ENCODE measurements at regions not wholly inside any gene's neighbourhood (a gene's known extent, or its start where the extent isn't known, plus 50 kb on each side); places are given as distances from the start of the nearest gene placed in this dataset.

DNA sequence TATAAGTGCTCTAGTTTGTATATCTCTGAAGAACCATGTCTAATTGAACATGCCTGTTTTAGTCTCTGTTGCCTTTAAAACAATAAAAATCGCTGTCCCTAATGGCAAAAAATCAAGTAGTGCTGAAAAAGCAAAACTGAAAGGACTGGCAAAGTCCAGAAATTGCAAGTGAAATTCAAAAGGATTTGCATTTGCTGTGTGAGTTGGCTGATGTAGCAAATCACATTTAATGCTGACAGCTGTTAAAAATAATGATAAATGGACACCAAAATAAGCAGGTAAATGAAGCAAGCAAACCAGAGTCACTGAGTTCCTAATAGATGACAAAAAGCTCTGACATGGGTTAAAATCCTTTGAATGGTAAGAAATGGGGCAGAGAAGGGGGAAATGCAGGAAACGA lies 874.1 kb downstream of the GRM8 start:
- no peak for DNase-seq

DNA sequence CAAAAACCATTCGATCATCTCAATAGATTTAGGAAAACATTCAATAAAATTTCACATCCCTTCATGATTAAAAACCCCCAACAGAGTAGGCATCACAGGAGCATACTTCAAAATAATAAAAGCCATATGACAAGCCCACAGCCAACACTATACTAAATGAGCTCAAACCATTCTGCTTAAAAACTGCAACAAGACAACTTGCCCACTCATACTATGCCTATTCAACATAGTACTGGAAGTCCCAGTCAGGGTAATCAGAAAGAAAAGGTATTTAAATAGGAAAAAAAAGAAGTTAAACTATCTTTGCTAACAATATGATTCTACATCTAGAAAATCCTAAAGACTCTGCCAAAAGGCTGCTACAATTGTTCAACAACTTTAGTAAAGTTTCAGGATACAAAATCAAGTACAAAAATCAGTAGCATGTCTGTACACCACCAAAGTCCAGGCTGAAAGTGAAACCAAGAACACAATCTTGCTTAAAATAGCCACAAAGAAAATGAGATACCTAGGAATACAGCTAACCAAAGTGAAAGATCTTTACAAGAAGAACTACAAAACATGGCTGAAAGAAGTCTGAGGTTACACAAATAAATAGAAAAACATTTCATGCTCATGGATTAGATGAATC lies 882.6 kb downstream of the GRM8 start:
- DNase-seq, result no peak

DNA sequence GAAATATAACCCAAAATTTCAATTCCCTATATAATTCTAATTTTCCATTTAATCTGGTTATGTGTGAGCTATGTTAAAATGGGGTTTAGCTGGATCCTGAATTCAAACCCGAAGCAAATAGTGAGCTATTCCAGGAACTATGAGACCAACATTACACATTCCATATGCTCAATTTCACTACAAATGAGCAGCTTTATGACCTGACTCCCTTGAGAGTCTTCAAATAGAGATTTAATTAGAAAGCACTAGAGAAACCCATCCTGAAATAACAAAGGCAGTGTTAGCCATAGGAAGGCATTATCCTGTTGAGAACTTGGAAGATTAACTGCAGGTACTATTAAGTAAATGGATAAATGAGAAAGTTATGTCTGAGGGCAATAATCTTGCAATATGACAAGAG lies 890.0 kb downstream of the GRM8 start:
- no peak for DNase-seq

DNA sequence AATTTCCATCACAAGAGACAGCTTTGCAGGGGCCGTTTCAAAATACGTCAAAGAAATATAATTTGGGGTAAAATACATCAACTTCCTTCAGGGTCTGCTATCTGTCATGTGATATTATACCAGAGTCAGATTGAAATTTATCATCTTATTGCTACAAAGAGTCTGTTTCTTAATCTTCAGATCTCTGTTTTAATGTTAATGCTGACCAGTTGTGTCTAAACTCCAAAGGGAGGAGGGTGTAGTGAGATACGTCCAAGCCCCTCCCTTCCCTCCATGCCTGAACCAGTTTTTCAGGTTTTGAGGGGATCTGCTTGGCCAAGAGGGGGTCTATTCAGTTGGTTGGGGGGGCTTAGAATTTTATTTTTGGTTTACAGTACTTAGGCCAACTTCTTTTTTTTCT lies 891.6 kb downstream of the GRM8 start:
- no peak for DNase-seq

DNA sequence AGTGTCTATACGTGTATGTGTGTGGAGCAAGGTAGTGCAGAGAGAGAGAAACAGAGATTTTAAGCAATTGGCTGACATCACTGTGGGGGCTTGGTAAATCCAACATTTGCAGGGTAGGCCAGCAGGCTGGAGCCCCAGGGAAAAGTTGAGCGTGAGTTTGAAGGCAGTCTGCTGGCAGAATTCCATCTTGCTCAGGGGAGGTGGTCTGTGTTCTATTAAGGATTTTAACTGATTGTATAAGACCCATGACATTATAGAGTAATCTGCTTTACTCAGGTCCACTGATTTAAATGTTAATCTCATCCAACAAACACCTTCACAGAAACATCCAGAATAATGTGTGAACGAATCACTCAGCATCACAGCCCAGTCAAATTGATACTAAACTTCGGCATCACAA lies 912.9 kb downstream of the GRM8 start:
- no peak for DNase-seq

DNA sequence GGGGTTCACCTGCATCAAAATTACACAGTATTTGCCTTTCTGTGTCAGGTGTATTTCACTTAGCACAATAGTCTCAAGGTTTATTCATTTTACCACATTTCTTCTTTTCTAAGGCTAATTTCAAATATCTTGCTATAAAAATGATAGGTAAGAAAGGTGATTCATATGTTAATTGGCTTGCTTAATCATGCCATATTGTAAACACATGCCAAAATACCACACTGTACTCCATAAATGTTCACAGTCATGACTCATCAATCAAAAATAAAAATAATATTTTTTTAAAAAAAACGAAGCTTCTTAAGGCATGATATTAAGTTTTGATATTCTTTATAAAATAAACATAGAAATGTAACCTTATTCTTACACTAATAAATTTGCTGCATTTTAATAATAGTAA lies 947.1 kb downstream of the GRM8 start:
- DNase-seq, result no peak

DNA sequence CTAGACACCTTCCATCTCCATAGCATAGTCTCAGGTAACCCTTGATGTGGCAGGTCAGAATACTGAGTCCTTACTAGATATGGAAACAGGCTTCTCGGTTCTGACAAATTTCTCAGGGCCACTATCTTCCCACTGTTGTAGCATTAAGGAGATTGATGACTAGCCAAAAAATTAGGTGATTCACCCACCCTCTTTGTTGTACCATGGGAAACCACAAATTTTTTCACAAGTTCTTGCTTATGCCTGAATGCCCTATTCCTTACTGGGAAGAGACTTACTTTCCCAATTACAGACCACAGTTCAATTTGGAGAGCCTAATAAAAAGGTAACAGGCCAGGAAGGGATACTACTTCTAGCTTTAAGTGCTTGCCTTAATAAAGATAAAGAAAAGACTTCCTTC lies 948.8 kb downstream of the GRM8 start:
- DNase-seq, result no peak

DNA sequence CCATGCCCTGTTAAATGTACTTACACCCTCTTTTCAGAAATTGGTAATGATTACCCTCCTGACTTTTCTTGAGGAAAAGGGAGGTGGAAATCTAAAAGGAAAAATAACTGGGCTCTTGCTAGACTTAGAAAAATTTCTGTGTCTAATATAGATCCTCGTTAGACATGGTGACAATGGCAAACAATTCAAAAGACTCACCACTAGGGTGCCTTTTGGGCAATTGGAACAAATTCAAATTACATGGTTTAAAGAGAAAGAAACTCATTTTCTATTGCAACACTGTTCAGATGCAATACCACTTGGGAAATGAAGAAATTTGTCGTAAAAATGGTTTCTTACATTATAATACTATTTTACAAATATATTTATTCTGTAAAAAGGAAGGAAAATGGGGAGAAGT lies 950.1 kb downstream of the GRM8 start:
- DNase-seq, result no peak

DNA sequence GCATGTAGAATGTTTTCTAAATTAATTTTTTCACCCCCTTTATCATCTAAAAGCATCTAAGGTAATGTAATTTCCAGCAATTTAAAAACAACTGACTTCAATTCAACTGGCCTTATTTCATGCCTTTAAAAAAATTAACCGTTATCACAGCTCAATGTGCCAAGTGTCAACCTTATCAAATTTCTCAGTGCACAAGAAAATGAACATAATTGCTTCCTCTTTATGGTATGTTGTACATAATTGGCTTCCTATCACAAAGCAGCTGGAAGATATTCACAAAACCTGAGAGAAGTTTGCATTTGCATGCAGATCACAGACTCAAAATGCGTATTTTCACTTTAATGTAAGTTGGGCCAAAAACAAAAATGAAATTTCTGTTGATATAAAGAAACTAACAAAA lies 966.4 kb downstream of the GRM8 start:
- no peak for DNase-seq

DNA sequence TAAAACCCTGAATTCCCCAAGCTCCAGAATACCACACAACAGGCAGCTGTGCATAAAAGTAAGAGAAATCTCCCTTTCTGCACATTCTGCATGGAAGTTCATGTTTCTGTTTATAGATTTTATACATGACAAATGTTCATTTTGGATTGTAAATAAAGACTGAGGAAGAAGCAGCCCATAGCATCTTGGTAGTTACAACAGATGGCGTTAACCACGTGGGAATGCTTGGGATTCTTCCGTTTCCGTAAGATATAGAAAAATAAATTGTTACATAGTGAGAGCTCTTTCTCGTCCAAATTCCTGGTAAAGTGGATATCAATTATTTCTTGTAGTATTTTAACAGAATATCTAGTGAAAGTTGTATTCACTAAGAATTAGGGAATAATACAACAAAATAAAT lies 1016.5 kb downstream of the GRM8 start:
- DNase-seq, result no peak

DNA sequence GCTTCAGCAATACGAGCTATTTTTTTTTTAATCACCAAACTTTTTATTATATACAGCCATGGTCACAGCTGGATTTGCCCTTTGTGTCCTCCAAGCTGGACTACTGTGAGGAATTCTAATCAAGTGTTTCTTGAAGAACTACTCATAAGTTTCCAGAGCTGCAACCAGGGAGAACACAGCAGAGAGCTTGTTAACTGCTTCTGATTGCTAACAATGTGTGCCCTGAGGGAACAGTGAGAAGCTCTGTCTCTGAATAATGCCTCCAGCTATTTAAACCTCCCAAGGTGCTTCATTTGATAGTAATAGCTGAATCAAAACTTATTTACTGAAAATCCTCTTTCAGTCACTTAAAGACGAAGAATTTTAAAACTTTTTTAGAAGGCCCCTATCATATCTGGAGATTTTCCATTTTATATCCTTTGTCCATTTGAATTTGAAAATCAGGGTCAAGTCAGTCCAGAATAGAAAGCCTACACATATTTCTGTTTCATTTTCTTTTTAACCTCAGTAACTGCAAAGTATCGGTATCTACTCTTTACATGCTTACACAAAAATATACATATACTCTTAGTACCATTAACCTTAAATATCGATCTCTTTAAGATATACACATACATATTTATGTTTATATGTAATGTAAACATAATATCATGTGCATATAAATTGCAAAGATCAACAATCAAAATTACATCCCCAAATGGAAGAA lies 1024.2 kb downstream of the GRM8 start:
- DNase-seq, result no peak

DNA sequence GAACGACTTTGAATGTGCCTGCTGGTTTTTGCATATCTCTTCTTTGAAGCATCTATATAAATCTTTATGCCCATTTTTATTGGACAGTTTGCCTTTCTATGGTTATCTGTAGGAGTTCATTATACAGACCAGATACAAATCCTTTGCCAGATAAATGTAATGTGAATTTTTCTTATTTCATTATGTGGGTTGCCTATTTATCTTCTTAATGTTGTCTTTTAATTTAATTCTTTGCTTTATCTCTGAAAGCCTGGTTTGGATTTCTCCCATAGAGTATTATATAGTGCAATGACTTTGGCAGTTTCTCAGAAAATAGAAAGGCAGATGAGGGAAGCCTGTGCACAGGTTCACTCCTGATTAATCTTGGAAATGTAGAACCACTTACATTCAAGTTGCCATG lies 1025.1 kb downstream of the GRM8 start:
- DNase-seq, result no peak

DNA sequence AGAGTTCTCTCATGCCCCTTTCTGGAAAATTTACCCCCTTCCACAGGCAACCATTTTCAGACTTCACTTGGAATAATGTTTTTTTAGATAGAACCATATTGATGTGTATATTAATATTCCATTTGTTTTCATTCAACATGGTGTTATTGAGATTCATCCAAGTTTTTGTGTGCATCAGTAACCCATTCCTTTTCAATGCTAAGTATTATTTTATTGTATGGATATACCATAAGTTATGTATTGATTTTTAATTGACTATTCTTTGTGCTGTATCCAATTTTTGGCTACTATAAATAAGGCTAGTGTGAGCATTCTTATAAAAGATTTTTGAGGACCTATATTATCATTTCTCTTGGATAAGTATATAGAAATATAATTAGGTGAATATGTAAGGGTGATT lies 1025.7 kb downstream of the GRM8 start:
- no peak for DNase-seq

DNA sequence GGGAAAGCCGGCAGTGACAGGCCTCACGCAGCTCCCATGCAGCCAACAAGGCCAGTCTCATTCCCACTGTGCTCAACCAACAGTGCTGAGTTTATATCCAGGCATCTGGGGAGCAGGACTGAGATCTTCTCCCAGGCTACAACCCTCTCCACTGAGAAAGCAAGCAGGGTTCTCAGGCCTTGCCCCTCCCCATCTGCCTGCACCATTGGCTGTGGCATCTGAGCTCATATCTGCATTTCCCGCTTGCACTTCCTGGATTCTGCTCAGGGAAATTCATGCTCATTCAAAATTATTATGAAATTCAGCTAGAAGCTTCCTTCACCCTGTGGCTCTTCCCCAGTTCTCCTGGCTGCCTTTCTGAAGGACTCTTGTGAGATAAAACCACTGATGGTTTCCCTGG lies 1029.0 kb downstream of the GRM8 start:
- no peak for DNase-seq

DNA sequence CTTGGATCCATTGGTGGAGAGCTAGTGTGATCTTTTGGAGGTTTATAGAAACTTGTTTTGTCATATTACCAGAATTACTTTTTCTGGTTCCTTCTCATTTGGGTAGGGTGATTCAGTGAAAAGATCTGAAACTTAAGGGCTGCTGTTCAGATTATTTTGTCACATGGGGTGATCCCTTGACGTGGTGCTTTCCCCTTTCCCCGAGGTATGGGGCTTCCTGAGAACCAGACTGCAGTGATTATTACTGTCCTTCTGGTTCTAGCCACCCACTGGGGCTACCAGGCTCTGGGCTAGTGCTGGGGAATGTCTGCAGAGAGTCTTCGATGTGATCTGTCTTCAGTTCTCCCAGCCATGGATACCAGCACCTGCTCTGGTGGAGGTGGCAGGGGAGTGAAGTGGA lies 1030.0 kb downstream of the GRM8 start:
- no peak for DNase-seq

DNA sequence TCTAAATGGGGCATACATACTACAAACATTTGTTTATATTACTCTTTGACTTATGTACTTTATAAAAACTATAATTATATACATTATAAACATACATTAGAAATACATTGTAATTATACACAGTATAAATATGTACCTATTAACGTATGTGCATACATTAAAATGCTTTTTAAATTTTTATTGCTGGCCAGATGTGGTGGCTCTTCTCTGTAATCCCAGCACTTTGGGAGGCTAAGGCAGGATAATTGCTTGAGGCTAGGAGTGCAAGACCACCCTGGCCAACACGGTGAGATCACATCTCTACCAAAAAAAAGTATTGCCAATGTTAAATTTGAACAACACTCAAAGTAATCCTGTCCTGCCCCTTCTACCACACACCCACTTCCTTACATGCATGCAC lies 1037.0 kb downstream of the GRM8 start:
- DNase-seq, result no peak

DNA sequence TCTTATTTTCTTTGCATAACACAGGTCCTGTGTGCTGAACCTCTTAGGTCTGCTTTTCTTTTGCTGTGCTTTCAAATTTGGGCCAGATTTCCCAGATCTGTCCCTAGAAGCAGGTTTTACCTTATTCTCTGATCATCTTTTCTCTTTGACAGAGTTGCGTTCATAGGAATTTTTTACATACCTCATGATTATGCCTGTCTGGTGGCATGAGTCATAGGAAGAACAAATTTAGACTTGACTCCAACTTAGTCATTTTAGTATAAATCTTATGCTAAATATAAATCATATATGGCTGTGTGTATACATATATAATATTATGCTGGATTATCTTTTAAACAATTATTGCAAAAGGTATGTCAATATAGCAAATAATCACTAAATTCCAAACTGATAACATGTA lies 1038.9 kb downstream of the GRM8 start:
- DNase-seq, result no peak

DNA sequence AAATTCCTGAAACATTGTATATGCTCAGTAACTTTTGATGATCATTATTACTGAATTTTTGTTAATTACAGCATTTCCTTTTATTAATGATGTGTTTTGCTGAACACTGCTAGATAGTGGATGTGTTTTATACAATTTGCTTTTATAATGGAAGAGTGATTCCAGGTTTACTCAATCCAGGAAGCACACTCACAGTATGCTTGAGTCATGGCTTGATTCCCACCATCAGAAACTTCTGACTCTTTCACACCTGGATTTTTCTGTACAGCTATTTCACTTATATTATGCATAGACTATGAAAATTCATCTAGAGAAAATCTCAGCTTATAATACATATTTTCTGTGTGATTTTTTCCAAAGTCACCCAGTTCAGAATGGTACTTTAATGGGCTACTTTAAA lies 1040.9 kb downstream of the GRM8 start:
- DNase-seq, result no peak

DNA sequence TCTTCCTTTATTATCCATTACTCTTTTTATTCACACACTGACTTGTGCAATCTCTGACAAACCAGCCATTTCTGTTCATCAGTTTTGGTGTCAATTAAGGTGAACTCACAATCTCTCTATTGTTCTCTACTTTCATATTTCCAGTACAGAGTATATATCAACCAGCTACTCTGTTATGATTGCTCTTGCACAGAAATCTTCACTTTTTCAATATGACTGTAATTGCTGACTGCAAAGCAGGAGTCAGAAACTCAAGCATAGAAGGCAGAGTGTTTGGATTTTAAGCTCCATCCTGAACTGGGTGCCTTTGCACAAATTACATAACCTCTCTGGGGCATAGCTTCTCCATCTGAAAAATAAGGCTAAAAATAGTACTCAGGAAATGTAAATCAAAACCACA lies 1042.0 kb downstream of the GRM8 start:
- no peak for DNase-seq

DNA sequence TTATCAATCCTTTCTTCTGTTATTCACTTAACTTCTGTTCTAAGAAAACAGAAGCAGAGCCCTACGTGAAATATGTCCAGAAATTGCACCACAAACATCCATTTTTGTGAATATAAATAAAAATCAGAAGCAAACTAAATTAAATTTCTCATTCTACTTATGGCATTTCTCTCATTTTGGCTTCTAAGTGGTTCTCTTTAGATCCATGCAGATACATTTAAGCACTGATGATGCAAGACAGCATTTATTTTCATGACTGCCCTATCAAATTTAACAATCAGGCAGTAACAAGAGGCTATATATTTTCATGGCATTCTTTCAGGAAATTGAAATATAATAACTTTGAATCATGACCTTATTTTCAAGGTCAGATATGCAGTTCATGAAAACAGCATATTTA lies 1049.6 kb downstream of the GRM8 start:
- DNase-seq, result no peak

DNA sequence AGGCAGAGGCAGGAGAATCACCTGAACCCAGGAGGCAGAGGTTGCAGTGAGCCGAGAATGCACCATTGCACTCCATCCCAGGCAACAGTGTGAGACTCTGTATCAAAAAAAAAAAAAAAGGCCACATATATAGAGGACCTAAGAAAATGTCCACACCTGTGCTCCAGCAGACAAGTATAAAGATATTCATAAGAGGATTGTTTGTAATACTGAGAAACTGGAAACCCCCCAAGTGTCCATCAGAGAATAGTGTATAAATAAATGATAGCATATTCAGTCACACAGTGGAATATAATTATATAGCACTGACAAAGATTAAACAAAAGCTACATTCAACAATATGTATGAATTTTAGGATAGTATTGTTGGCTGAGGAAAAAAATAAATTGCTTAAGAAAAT lies 1050.6 kb downstream of the GRM8 start:
- no peak for DNase-seq

DNA sequence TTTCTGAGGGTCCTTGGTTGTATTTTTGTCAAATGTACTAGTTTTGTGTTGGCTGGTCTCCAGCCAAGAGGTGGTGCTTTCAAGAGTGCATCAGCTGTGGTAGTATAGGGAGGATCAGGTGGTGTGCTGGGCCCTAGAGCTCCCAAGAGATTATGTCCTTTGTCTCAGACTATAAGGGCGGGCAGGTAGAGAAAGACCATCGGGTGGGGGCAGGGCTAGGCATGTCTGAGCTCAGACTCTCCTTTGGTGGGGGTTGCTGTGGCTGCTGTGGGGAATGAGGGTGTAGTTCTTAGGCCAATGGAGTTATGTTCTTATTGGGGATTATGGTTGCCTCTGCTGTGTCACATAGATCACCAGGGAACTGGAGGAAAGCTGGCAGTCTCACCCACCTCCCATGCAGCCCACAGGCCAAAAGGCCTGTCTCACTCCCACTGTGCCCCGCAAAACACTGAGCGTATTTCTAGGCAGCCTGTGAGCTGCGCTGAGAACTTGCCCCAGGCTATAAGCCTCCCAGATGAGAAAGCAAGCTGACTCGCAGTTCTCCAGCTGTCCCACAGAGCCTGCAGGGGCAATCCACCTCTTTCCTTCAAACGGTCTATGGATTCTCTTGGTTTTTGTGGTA lies 1066.7 kb downstream of the GRM8 start:
- no peak for DNase-seq

DNA sequence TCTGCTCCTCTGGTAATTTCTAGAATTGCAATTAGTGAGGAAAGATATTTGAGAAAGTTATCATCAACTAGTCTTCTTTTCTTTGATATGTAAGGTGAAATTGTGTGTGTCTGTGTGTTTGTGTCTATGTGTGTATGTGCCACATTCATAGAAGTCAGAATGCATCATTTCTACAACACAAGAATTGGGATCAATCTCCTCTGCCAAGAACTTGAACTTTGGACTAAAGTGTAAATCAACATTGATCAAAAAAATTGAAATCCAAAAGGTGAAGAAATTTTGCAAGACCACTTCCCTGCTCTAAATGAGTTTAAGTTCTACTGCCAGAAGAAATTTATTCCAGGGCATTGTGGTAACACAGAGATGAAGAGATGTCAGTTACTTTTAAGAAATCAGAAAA lies 1072.8 kb downstream of the GRM8 start:
- DNase-seq, result no peak

DNA sequence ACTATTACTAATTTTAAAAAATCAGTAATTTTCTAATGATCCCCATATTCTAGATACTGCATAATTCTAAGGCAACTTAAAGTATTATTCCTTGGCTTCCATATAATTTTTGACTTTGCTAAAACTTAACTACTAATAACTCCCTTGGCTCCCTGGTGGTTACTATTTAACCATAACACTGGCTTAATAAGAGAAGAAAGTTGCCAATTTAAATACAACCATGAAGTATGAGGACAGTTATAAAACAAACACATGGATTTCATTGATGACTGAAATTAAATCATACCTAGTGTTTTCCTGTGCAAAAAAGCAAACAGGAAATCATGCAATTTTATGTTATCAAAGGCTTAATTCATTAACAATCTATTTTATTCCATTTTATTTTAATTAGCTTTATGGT lies 1073.9 kb downstream of the GRM8 start:
- DNase-seq, result no peak

DNA sequence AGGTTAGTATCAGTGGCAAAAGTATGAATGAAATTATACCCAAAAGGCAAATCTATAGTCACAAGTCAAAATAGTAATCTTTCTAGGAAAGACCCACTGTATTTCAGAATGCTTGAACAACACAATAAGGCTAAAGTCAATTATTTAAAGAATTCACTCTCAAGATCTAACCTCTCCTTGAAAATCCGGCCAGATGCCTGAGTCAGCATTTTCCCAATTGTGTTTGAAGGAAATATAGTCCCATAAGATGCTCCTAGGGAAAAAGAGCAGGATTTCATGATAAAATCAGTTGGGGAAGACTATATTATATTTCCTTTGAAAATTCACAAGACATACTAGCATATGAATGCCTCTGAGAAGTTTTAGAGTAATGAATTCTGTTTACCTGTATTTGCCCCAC lies 1075.0 kb downstream of the GRM8 start:
- no peak for DNase-seq

All from 8988T (cell line).